ENCODE measurements at regions not wholly inside any gene's neighbourhood (a gene's known extent, or its start where the extent isn't known, plus 50 kb on each side); places are given as distances from the start of the nearest gene placed in this dataset.

DNA sequence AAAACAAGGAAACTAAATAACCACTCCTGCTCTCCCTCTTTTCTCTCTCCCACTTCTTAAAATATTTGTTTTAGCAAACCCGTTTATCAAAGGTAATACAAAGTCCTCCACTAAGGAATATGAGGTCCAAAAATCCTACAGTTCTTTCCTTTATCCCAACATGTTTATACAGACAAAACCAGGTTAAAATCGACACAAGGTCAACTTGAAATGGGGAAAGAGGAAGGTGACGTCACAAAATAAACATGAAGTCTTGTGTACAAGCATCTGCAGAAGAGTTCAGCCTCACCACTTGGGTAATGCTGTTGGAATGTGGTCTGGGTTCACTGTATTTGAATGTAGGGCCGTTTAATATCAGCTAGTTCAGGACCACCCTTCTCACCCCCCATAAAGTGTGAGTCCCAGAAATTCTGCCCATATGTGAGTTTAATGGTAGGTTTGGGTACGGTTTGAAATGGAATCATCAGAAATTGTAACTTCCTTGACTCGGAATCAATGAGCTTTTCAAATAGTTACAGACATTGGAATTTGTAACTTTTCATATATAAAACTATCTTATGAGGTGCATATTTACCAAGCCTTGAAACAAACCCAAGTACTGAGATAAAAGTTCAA is 120.0 kb upstream of the SLC38A2 start:
- FAIRE-seq (peak; percentile 58), DNase-seq (ENCODE audit: low read depth) (peak; percentile 98)
- H3K4me3 ChIP-seq (ENCODE audit: low read depth, low read length): no peak overlapping the region
- H3K36me3 ChIP-seq (ENCODE audit: control insufficient read depth, insufficient read depth, low read length): no peaks in the 10 kb centered on the region
- no peaks in the 10 kb centered on the region for H3K27me3 ChIP-seq (ENCODE audit: control insufficient read depth, insufficient read depth, low read length)
- no peak for TF ChIP-seq CTCF (IDR thresholded peaks at IDR 0.05; ENCODE audit: insufficient read depth, low read length, severe bottlenecking)

- DNase-seq (ENCODE audit: low read depth): peak; percentile 21
- TF ChIP-seq CTCF (IDR thresholded peaks at IDR 0.05; ENCODE audit: insufficient read depth, low read length, severe bottlenecking): no peak
- FAIRE-seq: no peak
- no peaks in the 10 kb centered on the region for H3K36me3 ChIP-seq (ENCODE audit: control insufficient read depth, insufficient read depth, low read length)
- H3K27me3 ChIP-seq (ENCODE audit: control insufficient read depth, insufficient read depth, low read length): no peaks in the 10 kb centered on the region
- no peak overlapping the region for H3K4me3 ChIP-seq (ENCODE audit: low read depth, low read length)
Observed at GRCh38 chr12:46491548-46491947, 119.0 kb upstream of the SLC38A2 start.

- DNase-seq (ENCODE audit: low read depth) (peak; percentile 65), FAIRE-seq (no peak)
- Histone ChIP-seq H3K4me3 (ENCODE audit: low read depth, low read length) (no peak overlapping the region), H3K36me3 (ENCODE audit: control insufficient read depth, insufficient read depth, low read length) (no peaks in the 10 kb centered on the region), H3K27me3 (ENCODE audit: control insufficient read depth, insufficient read depth, low read length) (no peaks in the 10 kb centered on the region)
- TF ChIP-seq CTCF (IDR thresholded peaks at IDR 0.05; ENCODE audit: insufficient read depth, low read length, severe bottlenecking): no peak
Observed at GRCh38 chr12:46490635-46491034, 118.1 kb upstream of the SLC38A2 start.

GRCh38 chr12:46489951-46490388 is 117.4 kb upstream of the SLC38A2 start:
- FAIRE-seq (no peak), DNase-seq (ENCODE audit: low read depth) (no peak)
- no peak for TF ChIP-seq CTCF (IDR thresholded peaks at IDR 0.05; ENCODE audit: insufficient read depth, low read length, severe bottlenecking)
- no peaks in the 10 kb centered on the region for H3K36me3 ChIP-seq (ENCODE audit: control insufficient read depth, insufficient read depth, low read length)
- no peak overlapping the region for H3K4me3 ChIP-seq (ENCODE audit: low read depth, low read length)
- no peaks in the 10 kb centered on the region for H3K27me3 ChIP-seq (ENCODE audit: control insufficient read depth, insufficient read depth, low read length)

DNA sequence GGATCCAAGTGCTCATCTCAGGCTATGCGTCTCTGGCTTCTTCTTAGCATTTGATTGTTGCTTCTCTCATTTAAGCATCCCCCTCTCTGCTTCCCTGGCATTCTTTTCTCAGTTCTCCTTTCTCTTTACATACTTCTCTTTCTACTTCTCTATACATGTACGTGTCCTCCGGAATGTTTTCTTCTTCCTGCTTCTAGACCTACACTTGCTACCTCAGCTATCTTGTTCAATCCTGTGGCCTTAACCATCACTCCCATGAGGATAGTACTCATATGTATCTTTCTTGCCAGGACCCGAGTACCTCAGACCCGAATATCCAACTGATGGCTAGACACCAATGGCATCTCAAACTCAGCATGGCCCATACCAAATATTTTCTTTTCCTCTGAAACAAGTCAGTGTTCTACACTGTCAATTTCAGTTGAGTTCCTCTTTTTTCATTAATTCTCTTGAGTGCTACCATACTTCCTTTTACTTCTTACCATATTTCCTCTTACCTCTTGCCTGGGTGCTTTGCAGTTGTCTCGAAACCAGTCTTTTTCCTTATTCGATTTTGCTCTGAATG is 115.1 kb upstream of the SLC38A2 start:
- no peaks in the 10 kb centered on the region for H3K36me3 ChIP-seq (ENCODE audit: control insufficient read depth, insufficient read depth, low read length)
- FAIRE-seq: no peak
- TF ChIP-seq CTCF (IDR thresholded peaks at IDR 0.05; ENCODE audit: insufficient read depth, low read length, severe bottlenecking): no peak
- H3K27me3 ChIP-seq (ENCODE audit: control insufficient read depth, insufficient read depth, low read length): no peaks in the 10 kb centered on the region
- H3K4me3 ChIP-seq (ENCODE audit: low read depth, low read length): no peak overlapping the region
- DNase-seq (ENCODE audit: low read depth): no peak

DNA sequence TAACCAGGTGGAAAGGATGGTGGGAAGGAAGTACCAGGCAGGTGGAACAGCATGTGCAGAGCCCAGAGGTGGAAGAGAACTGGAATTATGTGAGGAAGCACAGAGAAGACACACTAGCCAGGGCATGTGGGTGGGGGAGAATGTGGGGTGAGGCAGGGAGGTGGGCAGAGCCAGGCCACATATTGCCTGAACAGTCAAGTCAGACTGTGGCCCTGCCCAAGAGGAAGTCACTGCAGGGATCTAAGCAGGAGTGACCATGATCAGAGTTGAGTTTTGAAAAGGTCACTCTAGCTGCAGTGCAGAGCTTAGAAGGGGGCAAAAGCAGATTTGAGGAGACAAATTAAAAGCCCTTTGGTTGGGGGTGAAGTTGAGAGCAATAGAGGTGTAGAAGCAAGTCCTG is 114.0 kb upstream of the SLC38A2 start:
- TF ChIP-seq CTCF (IDR thresholded peaks at IDR 0.05; ENCODE audit: insufficient read depth, low read length, severe bottlenecking): no peak
- DNase-seq (ENCODE audit: low read depth) (no peak), FAIRE-seq (no peak)
- Histone ChIP-seq H3K27me3 (ENCODE audit: control insufficient read depth, insufficient read depth, low read length) (no peaks in the 10 kb centered on the region), H3K4me3 (ENCODE audit: low read depth, low read length) (no peak overlapping the region), H3K36me3 (ENCODE audit: control insufficient read depth, insufficient read depth, low read length) (no peaks in the 10 kb centered on the region)

Measured in bronchial epithelial cell (primary cell).